HCT116 (cell line): ENCODE measurements at regions not wholly inside any gene's neighbourhood (a gene's known extent, or its start where the extent isn't known, plus 50 kb on each side); places are given as distances from the start of the nearest gene placed in this dataset.

Source experiments
- CTCF ChIP-seq, 3 experiments: fragments of 200-600 bp in 1 of 3; sonication (generic) in 1 of 3; IDR thresholded peaks in 2 of 3; conservative IDR thresholded peaks in 1 of 3; 2 replicates each; pipeline ENCODE4 v1.5.1; 2012 to 2017; ENCODE audit warnings: low read depth in 2 of 3, low read length in 2 of 3, antibody characterized with exemption in 1 of 3, borderline replicate concordance in 1 of 3, control low read depth in 1 of 3, mild to moderate bottlenecking in 1 of 3, mixed read lengths in 1 of 3, mixed run types in 1 of 3, moderate library complexity in 1 of 3; ENCODE audit not compliant: insufficient read depth in 1 of 3
- POLR2A ChIP-seq: IDR thresholded peaks from 2 replicates; pipeline ENCODE4 v1.7.0; 2011; ENCODE audit warnings: borderline replicate concordance; ENCODE audit not compliant: insufficient read depth, insufficient read length; ENCODE audit errors: extremely low read depth

GRCh38 chrY:7835416-7835815, 923.9 kb upstream of the AMELY start:
- no peak for TF ChIP-seq CTCF (IDR thresholded peaks at IDR 0.05 in 2 of 3, conservative IDR thresholded peaks at IDR 0.05 in 1 of 3; ENCODE audit: borderline replicate concordance in 1 of 3, insufficient read depth in 1 of 3, low read depth in 2 of 3, low read length in 2 of 3)
- no peak for TF ChIP-seq POLR2A
